ENCODE measurements at regions not wholly inside any gene's neighbourhood (a gene's known extent, or its start where the extent isn't known, plus 50 kb on each side); places are given as distances from the start of the nearest gene placed in this dataset.
"Not testable (repeated sequence)": the region's sequence is repeated elsewhere in the genome, so short reads cannot be mapped to it uniquely, and the experiment has no call there.

DNA sequence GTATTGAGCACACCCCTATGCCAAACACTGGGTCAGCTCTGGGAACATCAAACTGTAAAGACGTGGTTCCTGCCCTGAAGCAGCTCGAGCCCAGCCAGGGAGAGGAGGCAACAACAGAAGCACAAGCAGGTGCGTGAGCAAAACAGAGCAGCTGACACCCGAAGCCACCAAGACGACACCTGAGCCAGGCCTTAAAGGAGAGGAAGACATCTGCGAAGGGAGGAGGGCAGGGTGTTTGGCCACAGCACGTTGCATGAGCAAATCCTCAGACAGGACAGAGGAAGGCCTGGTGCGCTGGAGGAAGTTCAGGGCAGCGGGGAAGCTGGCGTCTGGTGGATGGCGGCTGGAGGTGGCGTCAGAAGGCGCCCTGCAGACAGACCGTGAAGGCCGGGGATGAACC lies 172.0 kb downstream of the KLRB1 start:
- H3K4me1 Mint-ChIP-seq (ENCODE audit: unreplicated experiment); H3K4me3 Mint-ChIP-seq (ENCODE audit: unreplicated experiment); H3K27me3 Mint-ChIP-seq (ENCODE audit: unreplicated experiment); H3K9me3 Mint-ChIP-seq (ENCODE audit: unreplicated experiment); DNase-seq (ENCODE audit: extremely low spot score, unreplicated experiment); H3K27ac Mint-ChIP-seq (ENCODE audit: unreplicated experiment); H3K36me3 Mint-ChIP-seq (ENCODE audit: unreplicated experiment): not testable (repeated sequence)

DNA sequence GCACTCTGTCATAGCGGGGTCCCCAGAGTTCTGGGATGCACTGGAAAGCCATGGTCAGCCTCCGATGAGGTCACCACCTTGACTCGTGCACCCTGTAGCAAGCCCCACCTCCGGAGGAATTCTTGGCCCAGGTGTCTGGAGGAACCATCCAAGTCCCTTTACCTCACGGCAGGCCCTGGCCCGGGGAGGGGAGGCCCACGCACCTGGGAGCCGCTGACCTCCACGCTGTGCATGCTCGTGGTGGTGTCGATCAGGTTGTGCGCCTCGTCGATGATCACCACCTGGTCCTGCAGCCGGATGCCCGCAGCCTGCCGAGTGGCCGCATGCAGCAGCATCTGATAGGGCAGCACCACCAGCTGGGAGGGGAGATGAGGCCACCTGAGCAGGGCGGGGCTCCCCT lies 177.3 kb downstream of the KLRB1 start:
- H3K27me3 Mint-ChIP-seq (ENCODE audit: unreplicated experiment); H3K4me1 Mint-ChIP-seq (ENCODE audit: unreplicated experiment); H3K27ac Mint-ChIP-seq (ENCODE audit: unreplicated experiment); DNase-seq (ENCODE audit: extremely low spot score, unreplicated experiment); H3K36me3 Mint-ChIP-seq (ENCODE audit: unreplicated experiment); H3K4me3 Mint-ChIP-seq (ENCODE audit: unreplicated experiment); H3K9me3 Mint-ChIP-seq (ENCODE audit: unreplicated experiment): not testable (repeated sequence)

DNA sequence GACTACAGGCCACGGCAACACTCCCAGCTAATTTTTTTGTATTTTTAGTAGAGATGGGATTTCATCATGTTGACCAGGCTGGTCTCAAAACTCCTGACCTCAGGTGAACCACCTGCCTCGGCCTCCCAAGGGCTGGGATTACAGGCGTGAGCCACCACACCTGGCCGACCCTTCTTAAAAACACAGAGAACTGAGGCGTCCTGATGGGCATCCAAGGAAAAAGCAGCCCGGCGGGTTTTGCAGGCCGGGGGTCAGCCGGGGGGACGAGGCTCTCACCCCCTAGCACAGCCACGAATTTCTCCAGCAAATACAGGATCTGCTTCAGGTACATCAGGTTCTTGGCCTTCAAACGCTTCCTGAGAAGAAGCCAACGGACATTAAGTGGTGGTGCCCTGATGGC lies 178.9 kb downstream of the KLRB1 start:
- DNase-seq (ENCODE audit: extremely low spot score, unreplicated experiment), result peak; percentile 77
- H3K9me3 Mint-ChIP-seq (ENCODE audit: unreplicated experiment); H3K4me1 Mint-ChIP-seq (ENCODE audit: unreplicated experiment); H3K27ac Mint-ChIP-seq (ENCODE audit: unreplicated experiment); H3K27me3 Mint-ChIP-seq (ENCODE audit: unreplicated experiment); H3K36me3 Mint-ChIP-seq (ENCODE audit: unreplicated experiment); H3K4me3 Mint-ChIP-seq (ENCODE audit: unreplicated experiment): not testable (repeated sequence)

DNA sequence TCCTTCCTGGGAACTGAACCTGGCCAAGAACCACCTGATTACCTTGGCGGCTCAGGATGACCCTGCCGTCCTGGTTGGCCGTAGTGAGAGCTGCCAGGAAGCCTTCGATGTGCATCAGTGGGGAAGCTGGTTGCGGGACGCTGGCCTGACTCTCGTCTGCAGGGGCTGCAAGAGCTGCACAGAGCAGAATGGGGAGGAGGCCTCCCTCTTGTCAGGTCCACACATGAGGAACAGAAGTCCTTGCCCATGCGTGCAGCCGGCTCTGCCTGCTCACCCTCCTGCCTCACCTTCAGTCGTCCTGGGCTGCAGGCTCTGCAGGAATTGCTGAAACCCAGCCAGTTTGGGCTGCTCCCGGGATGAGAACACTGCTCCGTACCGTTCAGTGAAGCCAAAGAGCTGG lies 182.3 kb downstream of the KLRB1 start:
- not testable (repeated sequence) for DNase-seq (ENCODE audit: extremely low spot score, unreplicated experiment); H3K27me3 Mint-ChIP-seq (ENCODE audit: unreplicated experiment); H3K9me3 Mint-ChIP-seq (ENCODE audit: unreplicated experiment); H3K36me3 Mint-ChIP-seq (ENCODE audit: unreplicated experiment); H3K27ac Mint-ChIP-seq (ENCODE audit: unreplicated experiment); H3K4me1 Mint-ChIP-seq (ENCODE audit: unreplicated experiment); H3K4me3 Mint-ChIP-seq (ENCODE audit: unreplicated experiment)

DNA sequence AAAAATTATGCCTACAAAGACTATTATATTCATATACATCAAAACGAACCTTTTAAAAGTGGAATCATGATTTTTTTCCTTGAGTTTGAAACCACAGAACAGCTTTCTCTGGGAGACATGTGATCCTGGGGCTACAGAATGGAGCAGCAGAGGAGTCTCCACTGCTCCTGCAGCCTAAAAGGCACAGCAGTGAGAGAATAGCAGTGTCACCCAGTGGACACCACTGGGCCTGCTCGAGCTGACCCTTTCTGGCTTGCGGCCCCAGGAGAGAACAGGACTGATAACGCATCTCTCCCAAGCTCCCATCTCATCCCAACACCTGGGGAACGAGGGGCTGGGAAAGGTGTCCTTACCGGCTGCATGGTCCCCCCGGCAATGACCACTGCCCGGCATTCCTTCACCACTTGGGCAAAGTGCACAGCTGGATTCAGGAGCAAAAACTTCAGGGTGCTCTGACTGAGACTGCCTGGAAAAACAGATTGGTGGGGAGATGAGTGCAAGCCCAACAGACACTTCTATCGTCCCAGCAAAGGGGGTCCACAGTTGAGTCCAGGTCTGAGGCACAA lies 183.5 kb downstream of the KLRB1 start:
- DNase-seq (ENCODE audit: extremely low spot score, unreplicated experiment); H3K27ac Mint-ChIP-seq (ENCODE audit: unreplicated experiment); H3K4me1 Mint-ChIP-seq (ENCODE audit: unreplicated experiment); H3K4me3 Mint-ChIP-seq (ENCODE audit: unreplicated experiment); H3K27me3 Mint-ChIP-seq (ENCODE audit: unreplicated experiment); H3K36me3 Mint-ChIP-seq (ENCODE audit: unreplicated experiment); H3K9me3 Mint-ChIP-seq (ENCODE audit: unreplicated experiment): not testable (repeated sequence)

DNA sequence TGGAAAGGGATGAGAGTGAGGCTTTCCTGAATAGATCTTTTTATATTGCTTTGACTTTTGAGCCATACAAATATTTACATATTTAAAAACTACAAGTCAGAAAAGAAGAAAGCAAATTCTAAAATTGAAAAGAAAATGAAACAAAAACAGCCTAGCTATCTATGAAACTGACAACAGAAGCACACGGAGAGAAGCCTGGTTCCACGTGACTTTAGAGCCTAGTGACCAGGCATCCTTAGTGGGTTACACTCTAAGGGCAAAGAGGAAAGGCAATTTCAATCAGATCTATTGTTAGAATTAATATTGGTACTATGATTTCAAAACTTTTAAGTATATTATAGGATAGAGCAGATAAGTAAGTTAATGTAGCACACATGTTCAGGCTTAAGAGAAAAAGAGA lies 185.0 kb downstream of the KLRB1 start:
- not testable (repeated sequence) for H3K27ac Mint-ChIP-seq (ENCODE audit: unreplicated experiment); DNase-seq (ENCODE audit: extremely low spot score, unreplicated experiment); H3K36me3 Mint-ChIP-seq (ENCODE audit: unreplicated experiment); H3K27me3 Mint-ChIP-seq (ENCODE audit: unreplicated experiment); H3K4me3 Mint-ChIP-seq (ENCODE audit: unreplicated experiment); H3K9me3 Mint-ChIP-seq (ENCODE audit: unreplicated experiment); H3K4me1 Mint-ChIP-seq (ENCODE audit: unreplicated experiment)

DNA sequence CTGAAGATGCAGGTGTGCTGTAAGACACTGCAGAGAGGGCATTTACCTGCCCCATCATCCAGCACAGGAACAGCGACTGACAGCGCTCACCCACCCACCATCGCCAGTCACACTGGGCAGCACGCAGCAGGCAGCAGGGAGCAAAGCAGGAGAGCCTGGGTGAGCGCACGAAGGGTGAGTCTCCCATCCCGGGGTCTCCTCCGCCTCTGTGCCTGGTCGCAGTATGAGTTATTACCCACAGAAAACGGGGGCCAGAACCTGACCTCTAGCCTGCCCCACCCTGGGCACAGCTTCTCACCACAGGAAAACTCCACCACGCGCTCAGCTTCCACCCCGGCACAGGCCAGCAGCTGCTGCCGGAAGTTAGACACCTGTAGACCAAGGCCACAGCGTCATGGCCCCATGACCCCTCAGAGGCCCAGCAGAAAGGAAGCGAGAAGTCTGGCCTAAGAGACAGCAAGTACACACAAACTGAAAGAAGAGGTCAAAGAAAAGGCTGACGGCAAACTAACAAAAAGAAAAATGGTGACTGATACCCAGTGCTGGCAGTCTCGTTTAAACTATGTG lies 186.1 kb downstream of the KLRB1 start:
- not testable (repeated sequence) for H3K36me3 Mint-ChIP-seq (ENCODE audit: unreplicated experiment); H3K4me3 Mint-ChIP-seq (ENCODE audit: unreplicated experiment); H3K27me3 Mint-ChIP-seq (ENCODE audit: unreplicated experiment); H3K9me3 Mint-ChIP-seq (ENCODE audit: unreplicated experiment); H3K27ac Mint-ChIP-seq (ENCODE audit: unreplicated experiment); DNase-seq (ENCODE audit: extremely low spot score, unreplicated experiment); H3K4me1 Mint-ChIP-seq (ENCODE audit: unreplicated experiment)

DNA sequence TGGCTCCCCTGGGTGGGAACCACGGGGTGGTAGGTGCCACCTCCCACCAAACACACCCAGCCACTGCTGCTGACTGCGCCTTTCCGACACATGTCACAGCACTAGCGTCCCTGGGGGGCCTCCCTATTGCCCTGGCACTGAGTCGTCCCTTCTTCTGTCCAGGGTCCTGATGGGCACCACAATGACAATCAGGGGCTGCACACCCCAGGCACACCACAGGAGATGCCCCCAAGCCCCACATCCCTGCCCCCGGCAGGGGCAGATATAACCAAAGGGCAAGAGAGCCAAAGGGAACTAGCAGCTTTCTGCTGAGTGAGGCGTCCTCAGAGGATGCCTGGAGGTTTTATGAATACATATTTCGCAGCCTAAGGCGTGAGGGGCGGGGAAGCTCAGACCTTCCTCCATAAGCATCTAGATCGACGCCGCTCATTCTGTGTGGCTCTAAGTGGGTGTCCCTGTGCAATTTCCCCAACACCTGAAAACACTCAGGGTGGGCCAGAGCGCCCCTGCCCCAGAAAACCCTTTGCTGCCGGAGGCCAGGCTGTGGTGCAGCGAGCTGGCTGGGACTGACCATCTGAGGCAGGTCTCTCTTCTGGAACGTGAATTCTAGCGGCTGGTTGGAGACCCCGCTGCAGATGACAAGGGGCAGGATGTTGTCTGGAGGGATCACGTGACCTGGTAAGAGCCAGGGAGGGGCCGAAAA lies 186.7 kb downstream of the KLRB1 start:
- not testable (repeated sequence) for H3K27me3 Mint-ChIP-seq (ENCODE audit: unreplicated experiment); H3K27ac Mint-ChIP-seq (ENCODE audit: unreplicated experiment); H3K4me3 Mint-ChIP-seq (ENCODE audit: unreplicated experiment); H3K36me3 Mint-ChIP-seq (ENCODE audit: unreplicated experiment); H3K9me3 Mint-ChIP-seq (ENCODE audit: unreplicated experiment); H3K4me1 Mint-ChIP-seq (ENCODE audit: unreplicated experiment); DNase-seq (ENCODE audit: extremely low spot score, unreplicated experiment)

DNA sequence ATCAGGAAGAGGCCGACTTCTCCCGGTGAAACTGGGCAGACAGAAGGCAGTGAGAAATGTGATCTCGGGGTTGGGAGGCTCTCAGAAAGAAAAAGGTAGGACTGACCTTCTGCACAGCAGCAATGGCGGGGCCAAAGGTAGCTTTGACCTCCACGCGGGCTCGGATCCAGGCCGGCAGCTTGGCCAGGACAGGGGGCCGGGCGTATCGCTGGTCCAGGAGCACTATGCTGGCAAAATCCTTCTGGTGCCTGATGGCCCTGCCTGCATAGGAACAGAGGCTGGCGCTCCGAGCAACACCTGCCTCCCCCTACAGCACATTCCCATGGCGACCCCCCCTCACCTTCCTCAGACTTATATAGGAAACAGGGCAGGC lies 189.1 kb downstream of the KLRB1 start:
- H3K9me3 Mint-ChIP-seq (ENCODE audit: unreplicated experiment); DNase-seq (ENCODE audit: extremely low spot score, unreplicated experiment); H3K27ac Mint-ChIP-seq (ENCODE audit: unreplicated experiment); H3K4me1 Mint-ChIP-seq (ENCODE audit: unreplicated experiment); H3K36me3 Mint-ChIP-seq (ENCODE audit: unreplicated experiment); H3K4me3 Mint-ChIP-seq (ENCODE audit: unreplicated experiment); H3K27me3 Mint-ChIP-seq (ENCODE audit: unreplicated experiment): not testable (repeated sequence)

DNA sequence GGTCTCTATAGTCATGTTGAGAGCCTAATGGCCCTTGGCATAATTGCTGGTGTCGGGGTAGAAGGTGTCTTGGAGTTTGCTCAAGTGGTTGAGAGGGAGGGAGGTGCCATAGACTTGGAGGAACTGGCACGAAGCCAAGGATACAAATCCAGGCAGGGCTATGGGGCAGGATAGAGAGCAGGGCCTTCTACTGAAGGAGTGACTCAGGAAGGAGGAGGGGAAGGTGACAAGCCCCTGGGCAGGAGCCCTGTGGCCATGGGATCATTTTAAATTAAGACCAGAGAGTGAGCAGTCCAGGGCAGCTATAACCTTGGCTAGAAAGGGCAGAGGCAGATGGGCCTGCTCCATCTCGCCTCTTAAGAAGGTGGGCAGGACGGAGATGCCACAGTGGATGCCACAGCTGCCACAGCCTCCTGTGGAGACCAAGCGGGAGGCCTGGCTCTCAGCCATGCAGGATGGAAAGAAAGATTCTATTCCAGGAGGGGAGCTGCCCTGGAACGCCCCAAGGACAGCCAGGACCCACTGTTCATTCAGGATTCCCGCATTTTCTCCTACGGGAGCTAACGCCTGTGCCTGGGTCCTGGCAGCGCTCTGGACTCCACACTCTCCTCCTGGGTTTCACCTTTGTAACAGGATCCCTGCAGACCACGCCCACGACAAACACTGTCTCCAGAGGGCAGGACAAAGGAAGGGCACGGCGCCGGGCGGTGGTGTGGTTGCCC lies 189.6 kb downstream of the KLRB1 start:
- not testable (repeated sequence) for DNase-seq (ENCODE audit: extremely low spot score, unreplicated experiment); H3K9me3 Mint-ChIP-seq (ENCODE audit: unreplicated experiment); H3K4me3 Mint-ChIP-seq (ENCODE audit: unreplicated experiment); H3K27me3 Mint-ChIP-seq (ENCODE audit: unreplicated experiment); H3K27ac Mint-ChIP-seq (ENCODE audit: unreplicated experiment); H3K36me3 Mint-ChIP-seq (ENCODE audit: unreplicated experiment); H3K4me1 Mint-ChIP-seq (ENCODE audit: unreplicated experiment)

DNA sequence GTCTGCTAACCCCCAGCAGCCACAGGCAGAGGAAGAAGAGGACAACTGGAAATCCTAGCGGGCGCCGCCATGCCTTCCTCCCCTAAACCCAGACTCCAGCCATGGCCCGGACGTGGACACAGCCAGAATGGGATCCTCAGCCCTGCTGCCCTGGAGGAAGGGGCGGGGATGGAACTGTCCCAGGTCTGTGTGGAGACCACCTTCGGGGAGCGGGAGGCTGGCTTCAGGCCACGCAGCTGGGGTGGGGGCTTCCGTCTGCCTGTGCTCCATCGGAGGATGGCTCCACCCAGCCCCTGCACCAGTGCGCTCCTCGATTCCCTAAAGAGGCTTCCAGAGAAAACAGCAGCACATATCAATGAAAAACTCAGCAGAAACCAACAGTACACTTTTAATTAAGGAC lies 190.4 kb downstream of the KLRB1 start:
- H3K4me3 Mint-ChIP-seq (ENCODE audit: unreplicated experiment); H3K4me1 Mint-ChIP-seq (ENCODE audit: unreplicated experiment); H3K36me3 Mint-ChIP-seq (ENCODE audit: unreplicated experiment); H3K27me3 Mint-ChIP-seq (ENCODE audit: unreplicated experiment); DNase-seq (ENCODE audit: extremely low spot score, unreplicated experiment); H3K9me3 Mint-ChIP-seq (ENCODE audit: unreplicated experiment); H3K27ac Mint-ChIP-seq (ENCODE audit: unreplicated experiment): not testable (repeated sequence)

DNA sequence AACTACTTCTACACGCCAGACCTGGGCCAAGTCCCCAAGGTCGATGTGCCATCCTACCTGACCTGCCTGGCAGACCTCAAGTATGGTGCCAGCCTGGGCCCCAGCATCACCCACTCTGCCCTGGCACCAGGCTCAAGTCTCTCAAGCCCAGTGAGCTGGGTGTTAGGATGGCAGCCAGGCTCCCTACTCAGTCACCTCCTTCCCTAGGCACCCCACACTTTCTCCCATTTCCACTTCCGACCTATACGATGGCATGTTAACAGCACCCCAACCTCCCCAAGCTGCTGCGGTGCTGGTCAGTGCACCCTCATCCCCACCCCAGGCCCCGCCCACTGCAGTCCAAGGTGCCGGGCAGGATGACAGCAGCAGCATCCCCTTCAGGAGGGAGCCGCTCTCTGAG lies 191.4 kb downstream of the KLRB1 start:
- H3K36me3 Mint-ChIP-seq (ENCODE audit: unreplicated experiment); H3K9me3 Mint-ChIP-seq (ENCODE audit: unreplicated experiment); H3K27ac Mint-ChIP-seq (ENCODE audit: unreplicated experiment); H3K4me1 Mint-ChIP-seq (ENCODE audit: unreplicated experiment); DNase-seq (ENCODE audit: extremely low spot score, unreplicated experiment); H3K4me3 Mint-ChIP-seq (ENCODE audit: unreplicated experiment); H3K27me3 Mint-ChIP-seq (ENCODE audit: unreplicated experiment): not testable (repeated sequence)

Measured in osteocyte (in vitro differentiated cells).